ENCODE measurements at regions not wholly inside any gene's neighbourhood (a gene's known extent, or its start where the extent isn't known, plus 50 kb on each side); places are given as distances from the start of the nearest gene placed in this dataset.
"Not testable (repeated sequence)": the region's sequence is repeated elsewhere in the genome, so short reads cannot be mapped to it uniquely, and the experiment has no call there.

DNA sequence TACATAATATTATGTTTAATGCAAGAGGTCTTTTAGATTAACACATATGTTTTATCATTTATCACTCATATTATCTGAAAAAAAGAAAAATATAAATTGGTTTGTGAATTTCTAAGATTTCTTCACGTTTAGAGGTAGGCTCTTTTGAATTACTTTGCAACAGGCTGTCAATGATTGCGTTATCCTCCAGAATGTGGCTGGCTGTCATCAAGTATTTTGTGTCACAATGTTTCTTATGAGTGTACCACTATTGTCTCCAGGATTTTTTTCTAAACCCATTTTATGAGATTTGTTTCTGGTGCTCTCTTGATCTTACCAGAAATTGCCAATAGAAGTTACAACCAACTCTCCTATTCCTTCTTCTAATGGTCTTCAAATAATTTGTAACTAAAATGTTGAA, 307.9 kb downstream of the DMAC1 start:
- TF ChIP-seq, protein P1, sequence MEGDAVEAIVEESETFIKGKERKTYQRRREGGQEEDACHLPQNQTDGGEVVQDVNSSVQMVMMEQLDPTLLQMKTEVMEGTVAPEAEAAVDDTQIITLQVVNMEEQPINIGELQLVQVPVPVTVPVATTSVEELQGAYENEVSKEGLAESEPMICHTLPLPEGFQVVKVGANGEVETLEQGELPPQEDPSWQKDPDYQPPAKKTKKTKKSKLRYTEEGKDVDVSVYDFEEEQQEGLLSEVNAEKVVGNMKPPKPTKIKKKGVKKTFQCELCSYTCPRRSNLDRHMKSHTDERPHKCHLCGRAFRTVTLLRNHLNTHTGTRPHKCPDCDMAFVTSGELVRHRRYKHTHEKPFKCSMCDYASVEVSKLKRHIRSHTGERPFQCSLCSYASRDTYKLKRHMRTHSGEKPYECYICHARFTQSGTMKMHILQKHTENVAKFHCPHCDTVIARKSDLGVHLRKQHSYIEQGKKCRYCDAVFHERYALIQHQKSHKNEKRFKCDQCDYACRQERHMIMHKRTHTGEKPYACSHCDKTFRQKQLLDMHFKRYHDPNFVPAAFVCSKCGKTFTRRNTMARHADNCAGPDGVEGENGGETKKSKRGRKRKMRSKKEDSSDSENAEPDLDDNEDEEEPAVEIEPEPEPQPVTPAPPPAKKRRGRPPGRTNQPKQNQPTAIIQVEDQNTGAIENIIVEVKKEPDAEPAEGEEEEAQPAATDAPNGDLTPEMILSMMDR (conservative IDR thresholded peaks at IDR 0.05; ENCODE audit: low read length) = no peak
- TF ChIP-seq EZH2phosphoT487 (IDR thresholded peaks at IDR 0.05; ENCODE audit: borderline replicate concordance) = no peak
- no peaks in the 10 kb centered on the region for H3K4me1 ChIP-seq (ENCODE audit: insufficient read depth, low read length, poor library complexity, severe bottlenecking)
- no peaks in the 10 kb centered on the region for H3K79me2 ChIP-seq (ENCODE audit: insufficient read depth, low read length)
- H3K27me3 ChIP-seq (ENCODE audit: insufficient read depth, low read length, poor library complexity, severe bottlenecking) = no peaks in the 10 kb centered on the region
- H3K4me3 ChIP-seq (ENCODE audit: low read length, poor library complexity, severe bottlenecking) = no peak overlapping the region
- H3K36me3 ChIP-seq (ENCODE audit: insufficient read depth, low read length) = no peaks in the 10 kb centered on the region
- H3K9me2 ChIP-seq (replicated peaks; ENCODE audit: low read depth, low read length) = no peaks in the 10 kb centered on the region
- no peak overlapping the region for H3K4me2 ChIP-seq (ENCODE audit: low read depth, low read length, poor library complexity, severe bottlenecking)
- H3K9me3 ChIP-seq (ENCODE audit: insufficient read depth, low read depth, low read length) = no peaks in the 10 kb centered on the region
- no peaks in the 10 kb centered on the region for H4K20me1 ChIP-seq (ENCODE audit: insufficient read depth, low read length, poor library complexity, severe bottlenecking)
- no peak overlapping the region for H3K9ac ChIP-seq (ENCODE audit: low read depth, low read length, poor library complexity, severe bottlenecking)
- H3F3A ChIP-seq (ENCODE audit: low read depth) = no peaks in the 10 kb centered on the region
- H2AFZ ChIP-seq (ENCODE audit: low read length) = no peak overlapping the region

DNA sequence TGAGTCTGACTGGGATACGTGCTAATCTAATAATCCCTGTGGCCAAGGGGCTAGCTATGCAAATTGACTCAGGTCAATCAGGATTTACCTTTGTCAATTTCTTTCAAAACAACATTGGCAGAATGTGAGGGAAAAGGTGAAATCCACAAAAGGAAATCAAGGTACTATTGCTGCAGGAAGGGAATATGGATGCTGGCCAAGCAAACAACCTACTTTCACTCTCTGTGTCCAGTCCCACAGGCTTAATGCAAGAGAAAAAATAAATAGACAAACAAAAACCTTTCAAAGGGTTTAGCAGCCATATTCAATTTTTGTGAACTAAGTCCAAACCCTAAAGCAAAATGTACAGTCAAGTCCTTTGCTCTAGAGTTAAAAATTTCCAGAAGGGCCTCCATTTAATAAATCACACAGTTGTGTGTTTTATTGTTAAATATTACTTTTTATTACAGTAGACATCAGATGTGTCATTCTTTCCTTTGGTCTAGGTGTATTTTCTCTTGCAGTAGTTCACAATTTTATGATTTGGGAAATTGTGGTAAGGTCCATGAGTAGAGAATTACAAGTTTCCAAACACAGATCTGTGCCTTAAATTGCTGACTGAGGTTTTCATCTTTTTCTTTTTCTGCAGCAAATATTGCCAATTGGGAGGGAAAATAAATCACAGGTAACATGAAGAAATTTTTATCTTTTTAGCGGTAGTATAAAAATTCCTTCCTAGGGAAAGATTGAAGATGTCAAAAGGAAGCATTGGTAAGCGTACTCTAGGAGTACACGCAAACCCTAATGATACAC, 309.1 kb downstream of the DMAC1 start:
- Histone ChIP-seq H3K36me3 (ENCODE audit: insufficient read depth, low read length) (no peaks in the 10 kb centered on the region), H4K20me1 (ENCODE audit: insufficient read depth, low read length, poor library complexity, severe bottlenecking) (no peaks in the 10 kb centered on the region), H3K27me3 (ENCODE audit: insufficient read depth, low read length, poor library complexity, severe bottlenecking) (no peaks in the 10 kb centered on the region)

DNA sequence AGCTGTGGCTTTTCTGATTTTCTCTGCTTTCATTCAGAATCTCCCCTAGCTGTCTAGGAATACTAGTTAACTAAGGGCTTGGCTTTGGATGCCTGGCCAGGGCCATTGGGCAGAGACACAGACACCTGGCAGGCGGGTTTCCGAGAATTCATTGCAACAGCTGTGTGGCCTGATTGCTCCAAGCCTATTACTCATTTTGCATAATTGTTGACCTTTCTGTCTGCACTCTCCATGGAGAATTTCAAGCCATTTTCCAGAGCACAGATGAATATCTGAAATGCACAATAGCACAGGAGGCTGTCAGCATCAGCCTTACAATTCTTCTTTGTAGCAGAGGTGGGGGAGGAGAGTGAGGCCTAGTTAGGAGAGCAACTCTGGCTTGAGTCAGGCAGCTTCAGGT, 310.5 kb downstream of the DMAC1 start:
- no peak for TF ChIP-seq EZH2phosphoT487 (IDR thresholded peaks at IDR 0.05; ENCODE audit: borderline replicate concordance)
- TF ChIP-seq, protein P1 (conservative IDR thresholded peaks at IDR 0.05; ENCODE audit: low read length) = no peak
- Histone ChIP-seq H3K9me2 (replicated peaks; ENCODE audit: low read depth, low read length) (no peaks in the 10 kb centered on the region), H3K4me2 (ENCODE audit: low read depth, low read length, poor library complexity, severe bottlenecking) (no peak overlapping the region)

More for the DNA sequence above, 309.1 kb downstream of the DMAC1 start:
- H3K4me3 ChIP-seq (ENCODE audit: low read length, poor library complexity, severe bottlenecking) = no peak overlapping the region
- H3K9me2 ChIP-seq (replicated peaks; ENCODE audit: low read depth, low read length) = no peaks in the 10 kb centered on the region
- H3F3A ChIP-seq (ENCODE audit: low read depth) = no peaks in the 10 kb centered on the region
- no peaks in the 10 kb centered on the region for H3K79me2 ChIP-seq (ENCODE audit: insufficient read depth, low read length)
- H2AFZ ChIP-seq (ENCODE audit: low read length) = no peak overlapping the region
- H3K9ac ChIP-seq (ENCODE audit: low read depth, low read length, poor library complexity, severe bottlenecking) = no peak overlapping the region
- no peak overlapping the region for H3K4me2 ChIP-seq (ENCODE audit: low read depth, low read length, poor library complexity, severe bottlenecking)
- no peaks in the 10 kb centered on the region for H3K4me1 ChIP-seq (ENCODE audit: insufficient read depth, low read length, poor library complexity, severe bottlenecking)
- TF ChIP-seq, protein P1 (conservative IDR thresholded peaks at IDR 0.05; ENCODE audit: low read length) = no peak
- no peak for TF ChIP-seq EZH2phosphoT487 (IDR thresholded peaks at IDR 0.05; ENCODE audit: borderline replicate concordance)
- no peaks in the 10 kb centered on the region for H3K9me3 ChIP-seq (ENCODE audit: insufficient read depth, low read depth, low read length)

DNA sequence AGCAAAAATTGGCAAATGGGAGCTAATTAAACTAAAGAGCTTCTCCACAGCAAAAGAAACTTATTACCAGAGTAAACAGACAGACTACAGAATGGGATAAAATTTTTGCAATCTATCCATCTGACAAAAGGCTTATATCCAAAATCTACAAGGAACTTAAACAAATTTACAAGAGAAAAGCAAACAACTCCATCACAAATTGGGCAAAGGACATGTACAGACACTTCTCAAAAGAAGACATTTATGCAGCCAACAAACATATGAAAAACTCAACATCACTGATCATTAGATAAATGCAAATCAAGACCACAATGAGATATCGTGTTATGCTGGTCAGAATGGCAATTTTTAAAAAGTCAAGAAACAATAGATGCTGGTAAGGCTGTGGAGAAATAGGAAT, 315.6 kb downstream of the DMAC1 start:
- H3K4me1 ChIP-seq (ENCODE audit: insufficient read depth, low read length, poor library complexity, severe bottlenecking); H3K4me2 ChIP-seq (ENCODE audit: low read depth, low read length, poor library complexity, severe bottlenecking); H4K20me1 ChIP-seq (ENCODE audit: insufficient read depth, low read length, poor library complexity, severe bottlenecking); H3K9me2 ChIP-seq (replicated peaks; ENCODE audit: low read depth, low read length); H3K4me3 ChIP-seq (ENCODE audit: low read length, poor library complexity, severe bottlenecking); H3K9ac ChIP-seq (ENCODE audit: low read depth, low read length, poor library complexity, severe bottlenecking); H3K27me3 ChIP-seq (ENCODE audit: insufficient read depth, low read length, poor library complexity, severe bottlenecking); H2AFZ ChIP-seq (ENCODE audit: low read length); H3K9me3 ChIP-seq (ENCODE audit: insufficient read depth, low read depth, low read length); H3F3A ChIP-seq (ENCODE audit: low read depth); H3K36me3 ChIP-seq (ENCODE audit: insufficient read depth, low read length); H3K79me2 ChIP-seq (ENCODE audit: insufficient read depth, low read length): not testable (repeated sequence)

More for the DNA sequence above, 310.5 kb downstream of the DMAC1 start:
- Histone ChIP-seq H3K27me3 (ENCODE audit: insufficient read depth, low read length, poor library complexity, severe bottlenecking) (no peaks in the 10 kb centered on the region), H3K4me1 (ENCODE audit: insufficient read depth, low read length, poor library complexity, severe bottlenecking) (no peaks in the 10 kb centered on the region), H3K9ac (ENCODE audit: low read depth, low read length, poor library complexity, severe bottlenecking) (no peak overlapping the region), H2AFZ (ENCODE audit: low read length) (no peak overlapping the region), H3F3A (ENCODE audit: low read depth) (no peaks in the 10 kb centered on the region), H3K79me2 (ENCODE audit: insufficient read depth, low read length) (no peaks in the 10 kb centered on the region), H3K36me3 (ENCODE audit: insufficient read depth, low read length) (no peaks in the 10 kb centered on the region), H3K4me3 (ENCODE audit: low read length, poor library complexity, severe bottlenecking) (no peak overlapping the region), H3K9me3 (ENCODE audit: insufficient read depth, low read depth, low read length) (no peaks in the 10 kb centered on the region), H4K20me1 (ENCODE audit: insufficient read depth, low read length, poor library complexity, severe bottlenecking) (no peaks in the 10 kb centered on the region)

All from Loucy (cell line).